UCSD-AML1 (cell line): ENCODE measurements at regions not wholly inside any gene's neighbourhood (a gene's known extent, or its start where the extent isn't known, plus 50 kb on each side); places are given as distances from the start of the nearest gene placed in this dataset.

Experiments used
- DNase-seq: peaks from one replicate; lab custom pipeline; 2025; ENCODE audit not compliant: unreplicated experiment; lab: John Stamatoyannopoulos, UW

- no peak for DNase-seq
These were observed 109.0 kb downstream of the TFAP2A start for GRCh38 chr6:10305790-10306415.

GRCh38 chr6:10303608-10304506 is 111.0 kb downstream of the TFAP2A start:
- DNase-seq = no peak

GRCh38 chr6:10302566-10303235 is 112.2 kb downstream of the TFAP2A start:
- DNase-seq = no peak

- no peak for DNase-seq
These were observed 114.8 kb downstream of the TFAP2A start for GRCh38 chr6:10300071-10300470.

- no peak for DNase-seq
These were observed 117.0 kb downstream of the TFAP2A start for GRCh38 chr6:10297832-10298231.

GRCh38 chr6:10278746-10279145 is 136.1 kb downstream of the TFAP2A start:
- DNase-seq = no peak

GRCh38 chr6:10276660-10277287 is 138.1 kb downstream of the TFAP2A start:
- no peak for DNase-seq

- DNase-seq = no peak
These were observed 138.8 kb downstream of the TFAP2A start for GRCh38 chr6:10276106-10276505.

GRCh38 chr6:10272591-10272990 is 142.3 kb downstream of the TFAP2A start:
- no peak for DNase-seq

GRCh38 chr6:10271982-10272381 is 142.9 kb downstream of the TFAP2A start:
- DNase-seq = no peak

GRCh38 chr6:10269814-10270472 is 144.9 kb downstream of the TFAP2A start:
- DNase-seq = no peak

GRCh38 chr6:10268611-10269310 is 146.1 kb downstream of the TFAP2A start:
- no peak for DNase-seq

GRCh38 chr6:10268111-10268510 is 146.8 kb downstream of the TFAP2A start:
- DNase-seq = no peak

GRCh38 chr6:10266462-10266861 is 148.4 kb downstream of the TFAP2A start:
- DNase-seq = no peak

- DNase-seq = no peak
These were observed 148.8 kb downstream of the TFAP2A start for GRCh38 chr6:10266061-10266460.

- no peak for DNase-seq
These were observed 152.4 kb downstream of the TFAP2A start for GRCh38 chr6:10262505-10262904.

GRCh38 chr6:10259671-10260070 is 155.2 kb downstream of the TFAP2A start:
- no peak for DNase-seq

GRCh38 chr6:10258341-10258740 is 156.5 kb downstream of the TFAP2A start:
- no peak for DNase-seq

GRCh38 chr6:10256113-10256690 is 158.7 kb downstream of the TFAP2A start:
- DNase-seq = no peak

- DNase-seq = no peak
These were observed 164.1 kb downstream of the TFAP2A start for GRCh38 chr6:10250655-10251220.
